Prostate gland (tissue), 2 donors: ENCODE measurements at regions not wholly inside any gene's neighbourhood (a gene's known extent, or its start where the extent isn't known, plus 50 kb on each side); places are given as distances from the start of the nearest gene placed in this dataset.

Source experiments
- CTCF ChIP-seq, 4 experiments: fragments of 200-600 bp in 2 of 4; fragments of 450-650 bp in 2 of 4; sonication (generic) in 2 of 4; IDR thresholded peaks; 1 replicate in 3 of 4; 2 replicates in 1 of 4; pipeline ENCODE4 v1.5.1; 2016 to 2019; ENCODE audit warnings: antibody characterized with exemption in 4 of 4, mild to moderate bottlenecking in 2 of 4, moderate library complexity in 2 of 4
- POLR2A ChIP-seq: fragments of 450-650 bp; IDR thresholded peaks from one replicate; pipeline ENCODE4 v1.6.1; 2016; ENCODE audit warnings: antibody characterized with exemption, mild to moderate bottlenecking
- POLR2AphosphoS5 ChIP-seq: sonication (generic); formaldehyde crosslinking; IDR thresholded peaks from one replicate; pipeline ENCODE4 v1.6.1; 2017; ENCODE audit warnings: antibody characterized with exemption

- TF ChIP-seq CTCF (IDR thresholded peaks at IDR 0.05): no peak
- TF ChIP-seq POLR2A: no peak
- TF ChIP-seq POLR2AphosphoS5: no peak
Measured at GRCh38 chr16:54589326-54589725, 302.7 kb upstream of the IRX3 start.
